Stimulated activated CD4-positive, alpha-beta T cell treated with anti-CD3 and anti-CD28 coated beads, Interleukin-1b, Interleukin-23, amount 100 ng/mL, for 4 hours (primary cell): ENCODE measurements at regions not wholly inside any gene's neighbourhood (a gene's known extent, or its start where the extent isn't known, plus 50 kb on each side); places are given as distances from the start of the nearest gene placed in this dataset.

Experiments used
- DNase-seq, 2 donors: peaks; one replicate each; pipeline ENCODE4 v3.0.0-alpha.2; 2020; ENCODE audit warnings: low read depth in 2 of 2

DNA sequence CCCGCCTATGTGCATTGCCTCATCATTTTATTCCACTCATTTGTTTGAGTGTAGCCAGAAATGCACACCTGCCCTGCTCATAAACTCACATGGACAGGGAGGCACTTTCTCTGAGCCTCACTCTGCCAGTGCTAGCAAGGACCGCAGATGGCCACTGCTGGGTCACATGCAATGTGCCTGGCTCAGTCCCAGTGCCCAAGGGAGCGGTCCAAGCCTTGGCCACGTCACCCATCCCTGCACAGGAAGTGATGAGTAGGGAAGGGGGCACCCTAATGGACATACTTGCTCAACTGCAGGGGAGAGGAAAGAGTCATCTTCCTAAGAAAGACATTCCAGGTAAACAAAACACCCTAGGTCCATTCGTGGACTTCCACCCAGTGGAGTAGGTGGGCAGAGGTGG lies 630.9 kb downstream of the IRX1 start:
- no peak for DNase-seq

DNA sequence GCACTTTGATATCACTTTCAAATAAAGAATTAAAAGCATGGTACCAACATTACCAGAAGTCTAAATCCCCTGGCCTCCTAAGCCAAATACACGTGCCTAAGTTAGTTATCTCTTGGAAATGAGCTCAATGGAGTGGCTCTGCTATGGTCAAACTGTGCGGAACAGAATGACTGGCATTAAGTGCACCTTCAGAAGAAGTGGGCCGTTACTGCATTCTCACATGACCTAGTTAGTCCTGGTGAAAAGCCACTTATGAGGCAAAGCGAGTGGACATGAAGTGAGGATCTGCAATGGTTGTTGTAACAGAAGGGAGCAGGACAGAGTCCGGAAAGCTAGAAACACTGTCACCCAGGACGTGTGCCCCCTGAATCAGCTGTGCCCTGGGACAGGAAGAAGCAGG lies 633.1 kb downstream of the IRX1 start:
- DNase-seq = no peak

DNA sequence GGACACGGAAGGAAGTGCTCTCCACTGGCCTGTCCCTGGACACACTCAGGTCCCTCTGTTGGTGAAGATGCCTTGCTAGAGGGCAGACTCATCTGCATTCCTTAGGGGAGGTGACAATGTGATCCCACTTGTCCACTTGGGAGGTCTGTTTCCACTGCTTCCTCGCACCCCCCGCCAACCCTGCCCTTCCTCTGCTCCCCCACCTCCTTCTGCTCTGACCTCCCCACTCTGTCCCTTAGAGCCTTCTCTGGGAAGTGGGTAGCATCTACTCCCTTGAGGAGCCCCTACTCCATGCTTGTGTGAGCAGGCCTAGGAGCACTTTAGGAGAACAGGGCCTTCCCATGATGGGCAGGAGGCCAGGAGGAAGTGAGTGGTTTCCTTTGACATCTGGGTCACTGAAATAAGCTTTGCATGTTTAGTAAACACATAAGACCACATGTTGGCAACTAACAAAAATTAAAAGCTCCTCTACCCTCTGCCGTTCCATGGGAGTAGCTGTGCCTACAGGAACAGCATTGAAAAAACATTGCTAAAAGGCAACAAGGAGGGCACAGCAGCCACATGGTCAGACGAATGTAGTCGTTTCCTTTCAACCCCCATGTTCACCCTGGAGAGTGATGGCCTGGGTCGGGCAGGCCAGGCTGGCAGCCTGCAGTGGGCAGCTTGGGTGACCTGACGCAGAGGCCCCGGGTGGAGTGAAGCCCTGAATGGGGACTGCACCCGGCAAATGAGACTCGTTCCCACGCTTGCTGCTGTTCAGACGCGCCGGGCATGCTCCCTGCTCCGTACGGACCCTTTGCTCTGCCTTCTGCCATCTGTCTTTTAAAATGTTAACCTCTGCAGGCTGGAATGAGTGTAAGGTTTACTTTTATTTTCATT lies 634.0 kb downstream of the IRX1 start:
- DNase-seq = no peak

DNA sequence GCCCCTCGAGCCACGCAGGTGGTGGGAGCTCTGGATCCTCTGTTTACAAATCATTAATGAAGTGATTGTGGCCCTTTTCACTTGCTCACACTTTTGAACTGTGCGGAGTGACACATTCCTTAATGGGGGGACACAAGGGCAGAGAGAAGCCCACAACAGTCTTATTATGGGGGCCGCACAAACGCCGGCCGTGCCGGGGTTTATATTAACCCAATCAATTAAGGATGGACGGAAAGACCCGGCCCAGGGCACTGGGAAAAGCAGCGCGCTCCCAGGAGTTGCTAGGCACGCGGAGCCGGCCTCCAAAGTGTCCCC lies 634.8 kb downstream of the IRX1 start:
- no peak for DNase-seq

DNA sequence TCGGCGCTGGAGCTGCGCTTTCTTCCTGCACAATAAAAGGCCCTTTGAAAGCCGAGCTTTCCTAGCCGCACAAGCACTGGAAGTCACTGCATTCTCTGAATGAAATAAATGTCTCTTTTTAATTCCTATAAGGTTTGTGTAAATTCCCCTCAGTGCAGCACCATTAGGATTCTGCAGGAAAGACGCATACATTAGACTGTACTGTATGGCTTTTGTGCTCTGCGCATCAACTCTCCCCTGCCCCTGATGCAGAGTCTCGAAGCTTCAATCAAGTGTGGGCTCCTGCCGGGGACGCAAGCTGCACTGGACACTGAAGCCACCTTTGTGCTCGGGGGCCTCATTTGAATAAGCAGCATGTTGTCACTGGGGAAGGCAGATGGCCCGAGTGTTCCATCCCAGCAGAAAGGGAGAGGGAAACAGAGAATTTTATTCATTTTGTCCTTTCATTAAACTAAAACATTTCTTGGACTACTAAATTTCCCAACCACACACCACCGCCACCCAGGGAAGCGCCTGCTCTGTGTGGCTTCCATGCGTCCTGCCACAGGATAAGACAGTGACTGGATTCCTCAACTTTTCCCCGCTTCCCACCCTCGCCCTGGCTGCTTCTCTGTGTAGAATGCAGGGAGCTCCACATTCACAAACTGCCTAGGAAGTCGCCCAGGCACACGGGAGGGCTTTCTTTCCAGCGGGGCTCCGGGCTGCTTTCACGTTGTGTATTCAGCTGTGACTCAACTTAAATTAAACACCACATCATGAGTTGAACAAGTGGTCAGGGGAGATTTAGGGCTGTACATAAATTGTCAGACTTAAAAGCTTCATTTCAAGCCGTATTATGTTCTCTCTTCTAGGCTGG lies 635.4 kb downstream of the IRX1 start:
- DNase-seq = no peak

DNA sequence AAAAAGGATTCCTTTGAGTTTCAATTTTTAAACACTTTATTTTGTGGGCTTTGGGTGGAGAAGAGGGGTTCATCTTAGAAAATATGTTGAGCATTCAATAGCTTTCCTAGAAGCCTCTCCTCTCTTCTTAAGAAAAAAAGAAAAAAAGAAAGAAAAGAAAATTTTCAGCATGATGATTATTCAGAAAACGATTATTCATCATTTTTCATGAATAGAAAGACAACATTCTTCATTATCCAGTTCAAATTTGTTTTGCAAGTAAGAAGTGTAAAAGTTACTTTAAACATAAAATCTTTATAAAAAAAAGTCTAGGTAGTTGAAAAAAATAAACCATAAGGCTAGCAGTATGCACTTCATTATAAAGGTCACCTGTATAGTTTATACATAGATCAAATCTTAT lies 636.5 kb downstream of the IRX1 start:
- DNase-seq = no peak

DNA sequence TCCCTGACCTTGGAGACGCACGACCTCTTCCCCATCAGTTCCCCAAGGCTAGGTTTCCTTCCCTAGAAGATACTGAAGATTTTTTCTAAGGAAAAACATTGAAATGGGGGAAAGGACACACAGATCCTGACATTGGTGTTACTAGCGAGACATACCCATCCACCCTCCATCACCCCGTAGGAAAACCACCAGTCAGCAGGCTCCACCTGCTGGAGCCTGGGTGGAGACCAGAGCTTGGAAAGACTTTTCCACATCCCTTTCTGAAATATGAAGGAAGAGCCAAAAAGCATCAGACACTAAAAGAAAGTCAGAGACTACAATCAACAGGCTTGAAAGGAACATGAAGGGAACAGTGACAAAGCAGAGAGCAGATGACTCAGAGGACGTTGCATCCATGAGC lies 638.0 kb downstream of the IRX1 start:
- DNase-seq = no peak

DNA sequence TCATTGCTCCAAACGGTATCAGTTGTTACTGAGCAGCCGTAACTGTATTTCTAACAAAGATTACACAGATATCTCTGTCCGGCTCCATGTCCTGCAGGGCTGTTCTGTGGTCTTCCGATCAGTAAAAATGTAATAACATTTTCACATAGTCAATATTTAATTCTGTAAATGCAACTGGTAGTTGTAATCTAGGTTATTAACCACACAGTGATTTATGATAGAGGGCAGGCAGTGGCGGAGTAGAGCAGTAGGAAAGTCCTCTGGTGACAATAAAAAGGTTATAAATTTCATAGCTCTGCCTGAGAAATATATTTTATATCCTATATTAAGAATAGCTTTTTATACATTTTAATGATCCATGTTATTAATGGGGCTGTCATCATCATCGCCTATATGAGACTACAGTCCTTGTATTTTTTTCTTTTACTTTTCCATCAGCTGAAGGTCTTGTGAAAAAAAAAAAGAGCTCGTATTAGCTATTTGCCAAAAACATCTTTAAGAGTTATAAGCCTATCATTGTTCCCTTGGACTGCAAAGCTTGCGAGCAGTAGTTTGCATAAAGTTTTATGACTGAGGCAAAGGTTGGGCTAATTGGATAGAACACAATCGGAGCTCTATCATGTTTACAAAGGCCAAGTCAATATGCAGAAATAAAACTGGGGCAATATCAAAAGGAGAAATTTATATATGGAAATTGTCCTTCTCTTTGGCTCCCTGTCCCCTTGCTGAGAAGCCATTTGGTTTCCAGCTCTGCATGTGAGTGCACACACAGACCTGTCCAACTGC lies 648.0 kb downstream of the IRX1 start:
- no peak for DNase-seq

DNA sequence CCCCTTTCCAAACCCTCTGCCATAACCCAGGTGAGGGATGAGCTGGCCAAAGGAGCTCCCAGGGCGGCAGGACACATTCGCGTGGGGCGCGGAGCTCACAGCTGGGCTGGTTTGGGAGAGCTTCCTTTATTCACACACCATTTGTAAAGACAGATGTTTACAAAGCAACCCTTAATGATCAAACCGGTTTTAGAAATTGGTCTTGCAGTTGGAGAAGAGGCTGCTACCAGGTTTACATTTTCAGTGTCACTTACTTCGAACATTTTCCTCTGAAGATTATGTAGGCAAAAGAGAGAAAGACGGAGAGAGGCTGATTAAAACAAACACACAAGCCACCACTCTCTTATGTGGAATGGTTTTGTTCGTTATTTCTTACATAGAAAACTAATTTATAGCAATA lies 648.7 kb downstream of the IRX1 start:
- no peak for DNase-seq

DNA sequence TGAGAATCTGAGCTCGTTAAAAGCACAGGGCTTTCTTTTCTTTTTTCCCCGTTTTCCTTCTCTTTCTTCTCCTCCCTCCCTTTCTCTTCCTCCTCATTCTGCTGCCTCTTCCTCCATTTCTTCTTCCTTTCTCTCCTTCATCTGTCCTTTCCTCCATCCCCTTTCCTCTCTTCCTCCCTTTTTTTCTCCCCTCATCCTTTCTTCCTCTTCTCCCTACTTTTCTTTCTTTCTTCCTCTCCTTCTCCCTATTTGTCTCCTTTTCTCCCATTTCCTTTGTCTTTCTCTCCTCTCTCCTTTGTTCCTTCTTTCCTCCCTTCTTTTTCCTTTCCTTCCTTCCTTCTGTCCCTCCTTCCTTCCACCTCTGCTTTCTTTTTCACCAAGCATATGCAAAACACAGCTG lies 649.4 kb downstream of the IRX1 start:
- DNase-seq = no peak

DNA sequence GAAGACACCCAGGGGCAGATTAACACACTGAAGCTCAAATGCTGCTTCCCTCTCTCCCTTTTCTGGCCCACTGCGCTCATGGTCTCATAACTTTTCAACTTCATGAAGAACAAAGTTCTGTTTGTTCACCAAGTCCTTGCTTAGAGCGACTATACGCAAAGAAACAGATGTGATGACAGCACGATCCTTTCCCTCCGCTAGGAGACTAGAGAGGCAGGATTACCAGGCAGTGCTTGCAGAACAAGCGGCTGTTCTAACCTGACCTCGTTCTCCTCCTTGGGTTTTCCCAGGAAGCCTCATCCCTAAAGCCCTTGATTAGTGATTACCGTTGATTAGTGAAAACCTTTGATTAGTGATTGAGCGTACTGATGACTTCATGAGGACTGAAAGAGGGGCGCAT lies 649.9 kb downstream of the IRX1 start:
- no peak for DNase-seq

DNA sequence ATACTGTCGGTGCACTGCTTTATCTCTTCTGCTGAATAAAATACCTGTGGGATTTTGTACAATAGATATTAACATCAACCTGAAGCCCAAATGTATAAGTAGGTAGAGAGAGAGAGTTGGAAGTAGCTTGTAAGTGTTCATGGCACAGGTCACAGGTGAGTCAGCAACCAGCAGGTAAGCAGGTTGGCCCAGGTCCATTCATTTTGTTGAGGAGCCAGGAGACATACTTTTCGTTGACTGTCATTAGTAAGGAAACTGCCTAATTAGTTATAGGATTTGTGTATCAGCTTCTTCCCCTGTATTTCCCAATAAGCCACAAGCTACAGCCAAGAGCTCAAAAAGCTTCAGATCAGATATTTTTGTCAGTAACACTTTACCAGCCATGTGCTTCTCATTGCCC lies 650.8 kb downstream of the IRX1 start:
- DNase-seq = no peak

DNA sequence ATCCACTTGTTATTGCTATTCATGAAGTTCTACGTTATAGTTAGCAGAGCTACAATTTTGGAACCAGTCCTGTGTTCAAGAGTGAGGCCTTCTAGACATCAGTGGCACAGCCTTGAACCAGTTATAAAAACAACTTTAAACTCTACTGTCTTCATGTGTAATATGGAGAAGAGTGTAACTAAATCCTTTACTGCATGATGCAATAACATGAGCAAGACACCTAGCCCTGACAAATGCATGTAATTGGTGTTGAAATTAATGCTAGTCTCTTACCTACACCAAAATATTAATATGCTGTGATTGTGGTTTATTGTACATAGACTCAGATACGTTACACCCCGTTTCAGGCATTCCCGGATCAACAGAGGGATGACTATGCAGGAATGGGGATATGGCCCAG lies 654.6 kb downstream of the IRX1 start:
- DNase-seq = no peak

DNA sequence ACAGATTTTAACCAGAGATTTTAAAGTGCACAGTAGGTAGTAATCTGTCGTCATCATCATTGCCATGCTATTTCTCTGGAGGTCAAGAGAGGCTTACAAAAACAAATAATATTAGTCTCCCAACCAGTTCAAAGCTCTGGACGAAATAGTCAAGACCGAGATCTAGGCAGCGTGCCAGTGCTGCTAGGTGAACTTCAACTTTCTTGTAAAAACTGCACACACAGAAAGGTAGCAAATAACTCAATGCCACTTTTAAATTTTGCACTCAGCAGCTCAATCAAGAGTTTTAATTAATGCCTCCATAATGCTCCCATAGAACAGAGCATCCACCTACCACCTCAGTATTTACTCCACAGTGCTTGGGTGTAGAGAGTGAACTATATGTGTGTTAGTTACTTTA lies 656.8 kb downstream of the IRX1 start:
- DNase-seq = no peak

DNA sequence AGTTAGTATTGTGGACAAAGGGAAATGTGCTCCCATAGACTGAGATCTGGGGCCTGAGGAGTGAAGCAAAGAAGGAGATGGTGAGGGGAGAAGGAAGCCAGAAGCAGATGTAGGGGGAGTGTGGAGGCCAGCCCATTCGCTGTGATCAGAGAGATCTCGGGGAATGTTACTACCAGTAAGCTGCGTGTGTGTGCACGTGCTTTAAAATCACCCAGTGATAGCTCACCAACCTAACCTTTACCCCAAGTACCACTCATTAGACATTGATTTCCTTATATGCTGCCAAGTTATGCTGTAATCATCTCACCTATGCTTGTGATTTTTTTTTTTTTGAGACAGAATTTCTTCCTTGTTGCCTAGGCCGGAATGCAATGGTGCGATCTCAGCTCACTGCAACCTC lies 659.1 kb downstream of the IRX1 start:
- no peak for DNase-seq

DNA sequence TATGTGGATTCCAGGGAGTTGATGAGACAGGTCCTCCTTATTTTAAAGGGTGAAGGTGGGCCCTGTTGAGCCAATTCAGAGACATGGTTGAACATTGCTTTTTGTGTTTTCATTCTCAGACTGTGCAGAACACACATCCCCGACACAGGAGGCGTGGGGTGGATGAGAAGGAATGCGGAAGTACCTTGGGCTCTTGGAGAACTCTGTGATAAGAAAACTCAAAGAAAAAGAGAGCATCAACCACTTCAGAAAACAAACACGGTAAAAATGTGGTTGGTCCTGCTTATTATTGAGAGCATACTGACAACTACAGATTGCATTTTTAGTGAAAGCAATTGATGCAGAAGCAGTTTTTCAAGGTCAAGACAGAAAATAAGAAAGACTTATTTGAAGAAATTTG lies 659.8 kb downstream of the IRX1 start:
- DNase-seq = no peak

DNA sequence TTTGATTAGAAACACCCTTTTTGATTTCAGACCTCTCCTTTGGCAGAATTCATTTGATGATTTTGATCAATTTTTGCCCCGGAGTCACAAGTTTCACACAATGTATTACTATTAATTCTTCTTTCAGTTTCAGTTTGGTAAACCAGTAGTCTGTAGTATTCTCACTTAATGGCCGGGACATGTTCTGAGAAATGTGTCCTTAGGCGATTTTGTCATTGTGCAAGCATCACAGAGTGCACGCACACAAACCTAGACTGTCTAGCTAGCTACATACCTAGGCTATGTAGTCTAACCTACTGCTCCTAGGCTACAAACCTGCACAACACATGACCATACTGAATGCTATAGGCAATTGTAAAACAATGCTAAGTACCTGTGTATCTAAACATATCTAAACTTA lies 662.5 kb downstream of the IRX1 start:
- DNase-seq = no peak

DNA sequence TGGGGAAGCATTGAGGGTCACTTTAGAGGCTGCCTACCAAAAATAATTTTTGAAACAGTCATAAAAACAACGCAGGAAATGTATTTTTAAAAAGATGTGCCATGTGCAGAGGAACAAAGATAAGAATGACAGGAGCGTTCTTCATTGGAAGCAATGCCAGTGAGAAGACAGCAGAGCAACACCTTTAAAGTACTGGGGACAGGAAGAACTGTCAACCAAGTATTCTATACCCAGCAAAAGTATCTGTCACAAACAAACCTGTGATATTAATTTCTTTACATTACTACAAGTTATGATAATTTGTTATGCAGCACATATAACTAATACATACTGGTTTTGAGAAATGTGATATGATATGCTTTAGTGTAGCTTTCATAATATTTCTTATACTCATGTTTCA lies 675.6 kb downstream of the IRX1 start:
- DNase-seq = no peak

DNA sequence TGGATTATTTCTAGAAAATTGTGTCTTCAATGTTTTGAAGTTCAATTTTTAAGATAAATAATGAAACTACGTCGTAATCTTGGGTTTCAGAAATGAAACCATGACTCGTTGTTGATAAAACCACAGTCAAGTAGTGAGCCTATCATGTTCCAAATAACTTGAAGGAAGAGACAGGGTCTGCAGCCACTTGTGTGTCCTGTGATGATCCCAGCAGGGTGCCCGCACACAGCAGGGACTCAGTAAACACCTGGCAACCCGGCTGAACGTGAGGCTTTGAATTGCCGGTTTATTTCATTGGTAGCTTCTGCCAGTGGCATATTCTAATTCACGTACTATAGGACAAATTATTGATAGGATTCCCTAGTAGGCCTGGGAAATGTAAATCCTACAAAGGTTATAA lies 679.6 kb downstream of the IRX1 start:
- no peak for DNase-seq

DNA sequence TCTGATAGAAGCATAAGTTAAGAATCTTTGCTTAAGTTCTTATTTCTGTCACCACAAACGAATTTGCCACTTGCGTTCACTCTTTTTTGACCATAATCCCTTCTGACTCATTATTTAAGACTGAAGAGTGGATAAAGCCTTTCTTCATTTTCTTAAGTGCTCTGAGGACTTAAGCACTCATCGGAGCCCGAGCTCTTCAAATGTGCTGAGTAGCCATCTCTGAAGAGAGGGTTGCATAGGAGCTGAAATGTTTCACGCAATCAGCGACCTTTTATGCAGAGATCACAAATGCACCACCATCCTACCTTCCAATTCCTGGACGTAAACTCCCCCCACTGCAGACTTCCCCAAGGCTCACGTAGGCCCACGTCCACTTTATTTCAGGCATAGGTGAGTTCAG lies 699.2 kb downstream of the IRX1 start:
- no peak for DNase-seq

DNA sequence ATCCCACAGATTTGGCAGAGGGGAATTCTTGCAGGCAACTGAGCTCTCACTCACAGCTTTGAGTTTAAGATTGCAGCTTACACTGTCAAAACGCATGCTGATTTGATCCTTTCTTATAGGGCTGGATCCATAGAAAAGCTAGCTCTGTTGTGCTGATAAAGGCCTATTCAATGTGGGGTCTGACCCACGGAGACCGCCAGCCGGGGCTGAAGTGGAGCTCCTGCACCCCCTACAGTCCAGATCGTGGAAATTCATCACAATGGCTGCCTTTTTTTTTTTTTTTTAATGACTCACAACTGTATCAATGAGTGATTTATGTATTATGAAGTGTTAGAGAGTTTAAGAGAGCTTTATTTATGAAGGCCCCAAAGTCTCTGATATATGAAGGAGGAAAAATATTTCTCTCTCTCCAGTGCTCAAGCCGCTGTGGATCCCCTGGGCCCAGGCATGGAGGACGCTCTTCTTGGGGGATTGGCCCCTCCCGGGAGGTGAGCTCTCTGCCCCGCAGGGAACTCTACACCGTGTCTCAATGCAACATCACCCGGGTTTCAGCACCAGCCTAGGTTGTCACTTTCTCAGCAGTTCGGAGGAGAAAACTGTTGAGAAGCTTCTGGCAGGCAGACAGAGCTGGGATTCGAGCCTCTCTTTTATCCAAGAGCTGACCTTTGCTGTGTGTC lies 700.2 kb downstream of the IRX1 start:
- no peak for DNase-seq

DNA sequence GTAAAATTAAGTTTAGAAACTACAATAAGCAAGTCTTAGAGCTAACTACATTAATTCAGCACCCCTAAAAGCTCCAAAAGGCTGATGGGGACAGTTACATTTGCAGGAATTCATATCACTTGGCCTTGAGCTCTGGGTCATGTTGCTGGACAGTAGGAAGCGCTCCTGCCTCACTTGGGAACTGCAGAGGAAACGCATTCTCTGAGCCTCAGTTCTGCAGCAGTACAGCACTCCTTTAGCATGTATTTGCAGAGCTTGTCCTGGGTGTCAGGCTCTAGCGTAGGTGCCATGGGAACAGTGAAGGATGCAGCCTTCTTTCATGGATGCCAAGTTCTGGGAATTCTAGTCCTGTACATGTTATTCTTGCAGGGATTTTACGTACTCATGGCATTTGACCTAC lies 710.4 kb downstream of the IRX1 start:
- DNase-seq = no peak
